ENCODE measurements at regions not wholly inside any gene's neighbourhood (a gene's known extent, or its start where the extent isn't known, plus 50 kb on each side); places are given as distances from the start of the nearest gene placed in this dataset.

GRCh38 chr15:35987056-35987455 is 441.1 kb upstream of the DPH6 start:
- no TSS peak for BruUV-seq (replicated peaks)
- TF ChIP-seq REST (IDR thresholded peaks at IDR 0.05; ENCODE audit: low read depth) (no peak), ZNF274 (IDR thresholded peaks at IDR 0.05; ENCODE audit: low read depth, low read length) (no peak), SIN3A (IDR thresholded peaks at IDR 0.05; ENCODE audit: low read depth) (no peak)
- no peaks in the 10 kb centered on the region for H4K20me1 ChIP-seq (ENCODE audit: insufficient read depth)
- no peak for DNase-seq (ENCODE audit: low read depth, low spot score)
- no peaks in the 10 kb centered on the region for H3K79me2 ChIP-seq (ENCODE audit: insufficient read depth, low read length)
- H3K36me3 ChIP-seq (ENCODE audit: control insufficient read depth in 1 of 2, insufficient read depth in 2 of 2, low read length in 2 of 2): no peaks in the 10 kb centered on the region
- no peaks in the 10 kb centered on the region for H3K9me3 ChIP-seq (ENCODE audit: control insufficient read depth in 1 of 2, insufficient read depth in 1 of 2, low read depth in 1 of 2, low read length in 2 of 2)
- CTCF ChIA-PET: no interaction called here
- no peak overlapping the region for H3K4me2 ChIP-seq (ENCODE audit: low read length)
- POLR2A ChIA-PET: no interaction called here
- H3K9ac ChIP-seq (ENCODE audit: low read length): no peak overlapping the region
- H3K9me2 ChIP-seq (ENCODE audit: insufficient read depth): no peaks in the 10 kb centered on the region
- no peak overlapping the region for H2AFZ ChIP-seq (ENCODE audit: low read depth, low read length, poor library complexity, severe bottlenecking)
- no peak for ATAC-seq
- H3K4me3 ChIP-seq (replicated peaks in 1 of 2; ENCODE audit: low read depth in 1 of 2, low read length in 2 of 2): no peak overlapping the region
- intact Hi-C loops (cut with micrococcal nuclease): no loop called here
- H3K27me3 ChIP-seq (ENCODE audit: insufficient read depth, low read length): no peaks in the 10 kb centered on the region
- H3K4me1 ChIP-seq (ENCODE audit: control insufficient read depth in 1 of 2, insufficient read depth in 2 of 2, low read length in 2 of 2): no peaks in the 10 kb centered on the region
- H3K27ac ChIP-seq (ENCODE audit: low read depth, low read length): no peak overlapping the region
- RAD21 ChIA-PET (ENCODE audit: low non-redundant PET in 1 of 2, low total read pairs in 2 of 2, uncharacterized antibody in 2 of 2, unreplicated experiment in 2 of 2): no interaction called here

- RAD21 ChIA-PET (ENCODE audit: low non-redundant PET in 1 of 2, low total read pairs in 2 of 2, uncharacterized antibody in 2 of 2, unreplicated experiment in 2 of 2): no interaction called here
- DNase-seq (ENCODE audit: low read depth, low spot score) (no peak), ATAC-seq (no peak)
- POLR2A ChIA-PET: no interaction called here
- Histone ChIP-seq H3K9me3 (ENCODE audit: control insufficient read depth in 1 of 2, insufficient read depth in 1 of 2, low read depth in 1 of 2, low read length in 2 of 2) (no peaks in the 10 kb centered on the region), H3K79me2 (ENCODE audit: insufficient read depth, low read length) (no peaks in the 10 kb centered on the region), H3K27me3 (ENCODE audit: insufficient read depth, low read length) (no peaks in the 10 kb centered on the region), H3K4me1 (ENCODE audit: control insufficient read depth in 1 of 2, insufficient read depth in 2 of 2, low read length in 2 of 2) (no peaks in the 10 kb centered on the region), H3K27ac (ENCODE audit: low read depth, low read length) (no peak overlapping the region), H3K36me3 (ENCODE audit: control insufficient read depth in 1 of 2, insufficient read depth in 2 of 2, low read length in 2 of 2) (no peaks in the 10 kb centered on the region), H3K9ac (ENCODE audit: low read length) (no peak overlapping the region), H3K4me3 (replicated peaks in 1 of 2; ENCODE audit: low read depth in 1 of 2, low read length in 2 of 2) (no peak overlapping the region), H4K20me1 (ENCODE audit: insufficient read depth) (no peaks in the 10 kb centered on the region), H3K4me2 (ENCODE audit: low read length) (no peak overlapping the region), H3K9me2 (ENCODE audit: insufficient read depth) (no peaks in the 10 kb centered on the region), H2AFZ (ENCODE audit: low read depth, low read length, poor library complexity, severe bottlenecking) (no peak overlapping the region)
- TF ChIP-seq EZH2 (IDR thresholded peaks at IDR 0.05) (no peak), SIN3A (IDR thresholded peaks at IDR 0.05; ENCODE audit: low read depth) (no peak), JUND (IDR thresholded peaks at IDR 0.05) (no peak), SRF (IDR thresholded peaks at IDR 0.05; ENCODE audit: low read depth) (no peak), MAX (IDR thresholded peaks at IDR 0.05) (no peak), SP1 (IDR thresholded peaks at IDR 0.05; ENCODE audit: low read depth) (no peak), FOSL1 (IDR thresholded peaks at IDR 0.05; ENCODE audit: low read depth) (no peak), REST (IDR thresholded peaks at IDR 0.05; ENCODE audit: low read depth) (no peak), EGR1 (IDR thresholded peaks at IDR 0.05; ENCODE audit: low read depth) (no peak), ZBTB33 (IDR thresholded peaks at IDR 0.05; ENCODE audit: extremely low read depth, insufficient replicate concordance, low read length) (no peak)
- intact Hi-C loops (cut with micrococcal nuclease): no loop called here
- no TSS peak for BruUV-seq (replicated peaks)
- CTCF ChIA-PET: no interaction called here
Observed at GRCh38 chr15:35991386-35991785, 445.4 kb upstream of the DPH6 start.

All from HCT116 (cell line).